HFFc6 (cell line): ENCODE measurements at regions not wholly inside any gene's neighbourhood (a gene's known extent, or its start where the extent isn't known, plus 50 kb on each side); places are given as distances from the start of the nearest gene placed in this dataset.
A peak's percentile ranks its signal among the peaks of the same experiment; 100 is the strongest.

Source experiments
- DNase-seq: peaks from one replicate; pipeline ENCODE4 v3.0.0-alpha.2; 2018
- H3K27ac Mint-ChIP-seq: 2 replicates; pipeline ENCODE4 v1.8.0; 2020; ENCODE audit warnings: mild to moderate bottlenecking, mixed read lengths
- H3K27me3 Mint-ChIP-seq: 2 replicates; pipeline ENCODE4 v1.8.0; 2021; ENCODE audit warnings: mild to moderate bottlenecking, moderate library complexity, mixed read lengths; ENCODE audit not compliant: insufficient read depth
- H3K36me3 Mint-ChIP-seq: 2 replicates; pipeline ENCODE4 v1.8.0; 2021; ENCODE audit warnings: low read depth, mixed read lengths
- H3K4me1 Mint-ChIP-seq: 2 replicates; pipeline ENCODE4 v1.8.0; 2020; ENCODE audit warnings: low read depth, mixed read lengths
- H3K4me3 Mint-ChIP-seq: 2 replicates; pipeline ENCODE4 v1.8.0; 2020; ENCODE audit warnings: mild to moderate bottlenecking, moderate library complexity, mixed read lengths
- H3K9me3 Mint-ChIP-seq: 2 replicates; pipeline ENCODE4 v1.8.0; 2020; ENCODE audit warnings: mild to moderate bottlenecking, mixed read lengths
- CTCF ChIP-seq: fragments of 200-600 bp; sonication (generic); IDR thresholded peaks from 2 replicates; pipeline ENCODE4 v1.5.0; 2021; ENCODE audit warnings: antibody characterized with exemption, mild to moderate bottlenecking

- Mint-ChIP-seq H3K27me3 (peaks cover 53% of the 10 kb centered on the region), H3K9me3 (peaks cover 12% of the 10 kb centered on the region), H3K4me3 (no peak overlapping the region), H3K27ac (no peak overlapping the region), H3K4me1 (no peaks in the 10 kb centered on the region), H3K36me3 (0 out of 2 replicates have a peak, but pooled peaks cover 6% of the 10 kb centered on the region)
- DNase-seq = no peak
- no peak for TF ChIP-seq CTCF
Observed at GRCh38 chr3:72282918-72283317, 498.0 kb upstream of the PROK2 start.

- H3K4me3 Mint-ChIP-seq = no peak overlapping the region
- H3K4me1 Mint-ChIP-seq = no peaks in the 10 kb centered on the region
- H3K27ac Mint-ChIP-seq = no peak overlapping the region
- DNase-seq = no peak
- peaks cover 12% of the 10 kb centered on the region for H3K9me3 Mint-ChIP-seq
- 0 out of 2 replicates have a peak, but pooled peaks cover 6% of the 10 kb centered on the region for H3K36me3 Mint-ChIP-seq
- peaks cover 49% of the 10 kb centered on the region for H3K27me3 Mint-ChIP-seq
- TF ChIP-seq CTCF = no peak
Observed at GRCh38 chr3:72281551-72281950, 496.6 kb upstream of the PROK2 start.

- Mint-ChIP-seq H3K27ac (no peak overlapping the region), H3K27me3 (peaks cover 43% of the 10 kb centered on the region), H3K4me3 (no peak overlapping the region), H3K9me3 (peaks cover 12% of the 10 kb centered on the region), H3K4me1 (no peaks in the 10 kb centered on the region), H3K36me3 (0 out of 2 replicates have a peak, but pooled peaks cover 6% of the 10 kb centered on the region)
- TF ChIP-seq CTCF = no peak
- no peak for DNase-seq
Observed at GRCh38 chr3:72280876-72281275, 495.9 kb upstream of the PROK2 start.

- 0 out of 2 replicates have a peak, but pooled peaks cover 6% of the 10 kb centered on the region for H3K36me3 Mint-ChIP-seq
- DNase-seq = no peak
- H3K4me1 Mint-ChIP-seq = peaks cover 7% of the 10 kb centered on the region
- peaks cover 34% of the 10 kb centered on the region for H3K27me3 Mint-ChIP-seq
- peaks cover 12% of the 10 kb centered on the region for H3K9me3 Mint-ChIP-seq
- H3K4me3 Mint-ChIP-seq = no peak overlapping the region
- H3K27ac Mint-ChIP-seq = no peak overlapping the region
- no peak for TF ChIP-seq CTCF
Observed at GRCh38 chr3:72279631-72280041, 494.7 kb upstream of the PROK2 start.

GRCh38 chr3:72279068-72279604, 494.2 kb upstream of the PROK2 start:
- peaks cover 12% of the 10 kb centered on the region for H3K9me3 Mint-ChIP-seq
- H3K27me3 Mint-ChIP-seq = peaks cover 34% of the 10 kb centered on the region
- peaks cover 12% of the 10 kb centered on the region for H3K4me1 Mint-ChIP-seq
- H3K4me3 Mint-ChIP-seq = no peak overlapping the region
- no peak for DNase-seq
- H3K36me3 Mint-ChIP-seq = 0 out of 2 replicates have a peak, but pooled peaks cover 6% of the 10 kb centered on the region
- H3K27ac Mint-ChIP-seq = peak overlapping the region; percentile 20; the same call in 1 of the 2 replicates
- TF ChIP-seq CTCF = no peak
